Fibroblast of the conjunctiva (primary cell): ENCODE measurements at regions not wholly inside any gene's neighbourhood (a gene's known extent, or its start where the extent isn't known, plus 50 kb on each side); places are given as distances from the start of the nearest gene placed in this dataset.
"Not testable (repeated sequence)": the region's sequence is repeated elsewhere in the genome, so short reads cannot be mapped to it uniquely, and the experiment has no call there.

ENCODE experiments used
- DNase-seq: peaks from one replicate; pipeline ENCODE4 v3.0.0-alpha.2; 2010; ENCODE audit warnings: low read depth

DNA sequence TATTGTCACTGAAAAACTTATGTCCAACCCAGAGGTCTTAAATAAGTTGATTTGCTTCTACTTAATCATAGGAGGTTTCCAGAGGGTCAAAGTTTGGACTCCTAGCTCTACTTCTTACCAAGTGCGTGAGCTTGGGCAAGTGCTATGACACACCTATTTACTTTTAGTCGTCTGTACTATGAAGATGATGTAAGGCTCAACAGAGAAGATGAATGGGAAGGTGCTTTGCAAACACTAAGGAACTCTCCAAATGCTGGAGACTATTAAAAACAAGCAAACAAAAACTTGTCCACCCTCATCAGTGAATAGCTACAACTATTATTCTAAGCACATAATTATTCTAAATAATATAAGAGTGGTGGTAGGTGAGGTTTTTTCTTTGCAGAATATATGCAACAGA lies 232.3 kb upstream of the USP24 start:
- no peak for DNase-seq

- no peak for DNase-seq
Observed at GRCh38 chr1:55446351-55446750, 231.2 kb upstream of the USP24 start.

- DNase-seq: no peak
Observed at GRCh38 chr1:55445416-55445815, 230.3 kb upstream of the USP24 start.

DNA sequence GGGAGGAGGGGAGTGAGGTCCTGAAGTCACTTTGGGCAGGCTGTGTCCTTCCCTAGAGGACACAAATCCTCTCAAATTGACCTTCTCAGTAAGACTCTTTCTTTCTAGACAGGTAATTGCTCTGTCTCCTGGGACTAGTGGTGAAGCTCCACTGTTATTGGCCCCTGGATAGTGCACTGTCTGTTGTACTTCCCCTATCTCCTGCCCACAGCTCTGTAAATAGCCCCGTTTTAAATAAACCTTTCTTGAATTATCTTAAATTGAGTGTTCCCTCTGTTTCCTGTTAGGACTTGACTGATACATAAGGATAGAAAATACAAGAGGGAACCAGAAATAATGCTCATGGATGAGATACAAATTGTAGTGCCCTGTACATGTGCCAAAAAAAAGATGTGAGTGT lies 229.5 kb upstream of the USP24 start:
- no peak for DNase-seq

DNA sequence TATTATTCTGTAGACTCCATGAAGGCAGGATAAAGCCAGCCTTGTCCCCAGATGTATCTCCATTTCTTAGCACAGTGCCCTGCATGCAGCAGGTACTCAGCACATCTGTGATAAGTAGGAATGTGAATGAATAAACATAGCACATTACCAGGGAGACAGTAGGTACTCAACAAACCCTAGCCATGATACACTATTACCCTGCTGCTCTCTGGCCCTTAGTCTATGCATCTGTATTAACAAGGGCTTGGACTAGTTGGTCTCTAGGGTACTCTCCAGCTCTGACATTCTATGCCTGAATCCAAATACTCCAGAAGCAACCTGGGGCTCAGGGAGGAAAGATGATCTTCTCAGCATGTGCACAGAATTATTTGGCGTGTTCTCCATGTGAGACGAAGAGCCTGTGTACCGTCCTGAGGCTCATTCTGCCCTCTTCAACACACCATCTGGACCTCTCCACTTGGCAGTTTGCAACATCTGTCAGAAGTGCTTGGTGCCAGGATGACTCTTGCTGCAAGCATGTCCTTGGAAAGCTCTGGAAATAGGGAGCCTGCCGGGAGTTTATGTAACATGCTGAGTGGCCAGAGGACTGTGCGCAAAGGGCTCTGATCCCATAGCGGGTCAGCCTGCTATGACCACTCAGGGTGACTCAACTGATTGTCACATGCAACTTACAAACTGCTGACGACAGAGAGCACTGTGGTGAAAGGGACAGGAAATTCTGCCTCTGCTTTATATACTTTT lies 228.2 kb upstream of the USP24 start:
- DNase-seq: peak; percentile 99

GRCh38 chr1:55441489-55441888 lies 226.3 kb upstream of the USP24 start:
- no peak for DNase-seq

GRCh38 chr1:55437692-55438091 lies 222.5 kb upstream of the USP24 start:
- no peak for DNase-seq

- not testable (repeated sequence) for DNase-seq
Observed at GRCh38 chr1:55430720-55431119, 215.6 kb upstream of the USP24 start.

GRCh38 chr1:55430206-55430605 lies 215.0 kb upstream of the USP24 start:
- not testable (repeated sequence) for DNase-seq

DNA sequence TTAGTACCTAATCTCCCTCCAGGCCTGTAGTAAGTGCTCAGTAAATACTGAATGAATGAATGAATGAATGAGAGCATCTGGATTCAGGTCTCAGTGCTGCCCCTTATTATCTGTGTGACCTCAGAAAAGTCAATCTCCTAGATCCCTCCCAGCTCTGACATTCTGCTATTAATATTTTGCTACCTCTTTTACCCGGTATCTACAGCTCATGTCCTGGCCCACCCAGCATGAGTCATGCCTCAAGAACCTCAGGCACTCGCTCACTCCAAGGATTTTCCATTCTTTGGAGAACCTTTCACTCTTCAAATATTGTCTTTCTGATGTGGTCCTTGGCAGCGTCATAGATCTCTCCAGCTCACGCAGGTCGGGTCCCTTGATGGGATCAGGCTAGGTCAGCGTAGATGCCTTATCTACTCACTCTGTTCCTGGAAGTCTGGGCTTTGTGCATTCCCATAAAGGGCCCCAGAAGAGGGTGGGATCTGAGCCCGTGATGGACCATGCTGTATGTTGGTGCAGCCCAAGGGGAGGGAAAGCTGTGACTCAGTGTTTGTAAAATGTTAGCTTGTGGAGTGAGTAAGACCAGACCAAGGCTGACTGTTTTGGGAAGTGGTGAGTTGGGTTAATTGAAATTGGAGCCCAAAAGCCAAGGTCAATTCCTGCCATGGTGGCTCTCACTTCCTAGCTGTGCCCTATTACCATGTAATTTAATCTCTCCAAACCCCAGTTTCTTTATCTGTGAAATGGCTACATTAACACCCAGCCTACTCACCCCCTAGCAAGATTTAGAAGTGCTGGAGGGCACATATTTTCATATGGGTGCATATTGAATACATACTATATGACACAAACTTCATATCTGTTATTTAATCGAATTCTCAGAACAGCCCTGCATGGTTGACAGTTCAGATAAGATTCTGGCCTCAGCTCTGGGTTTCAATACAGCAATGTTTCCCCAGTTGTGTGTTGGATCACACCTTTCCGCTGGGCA lies 214.1 kb upstream of the USP24 start:
- peak; percentile 82 for DNase-seq

DNA sequence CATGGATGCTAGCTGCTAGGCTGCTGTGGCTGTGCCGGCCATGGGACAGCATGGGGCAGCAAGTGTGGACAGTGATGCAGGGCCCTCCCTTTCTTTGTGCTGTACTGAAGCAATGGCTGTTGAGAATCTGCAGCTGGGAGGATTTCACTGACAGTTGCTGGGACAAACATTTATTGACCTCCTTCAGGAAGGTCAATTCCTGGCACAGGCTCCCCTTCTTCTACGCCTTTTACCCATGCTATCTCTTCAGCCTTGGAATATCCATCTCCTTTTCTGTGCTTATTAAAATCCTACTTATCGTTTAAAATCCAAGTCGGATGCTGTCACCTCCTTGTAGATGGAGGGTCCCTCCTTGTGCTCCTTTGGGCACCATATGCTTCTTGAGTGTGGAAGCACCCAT lies 213.1 kb upstream of the USP24 start:
- DNase-seq: no peak

DNA sequence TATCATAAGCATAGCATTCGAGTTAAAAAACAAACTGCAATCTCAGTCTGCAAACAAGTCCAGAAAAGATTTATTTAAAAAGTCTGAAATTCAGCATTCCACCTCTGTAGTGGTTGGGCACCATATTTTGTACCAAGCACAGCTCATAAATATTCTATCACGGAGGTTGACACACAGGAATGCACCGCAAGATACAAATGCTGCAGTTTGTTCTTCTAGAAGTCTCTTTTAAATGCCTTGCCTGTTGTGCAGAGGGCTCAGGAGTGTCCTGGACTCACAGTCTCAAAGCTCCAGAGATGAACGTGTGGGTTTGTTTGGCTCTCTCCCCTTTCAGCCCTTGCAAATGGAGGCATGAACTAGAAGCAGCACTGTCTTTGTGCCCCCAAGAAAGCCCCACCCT lies 212.4 kb upstream of the USP24 start:
- DNase-seq: no peak

- no peak for DNase-seq
Observed at GRCh38 chr1:55426619-55427018, 211.5 kb upstream of the USP24 start.

- no peak for DNase-seq
Observed at GRCh38 chr1:55426156-55426555, 211.0 kb upstream of the USP24 start.

- no peak for DNase-seq
Observed at GRCh38 chr1:55425310-55425930, 210.3 kb upstream of the USP24 start.

- DNase-seq: no peak
Observed at GRCh38 chr1:55423376-55423775, 208.2 kb upstream of the USP24 start.

GRCh38 chr1:55420929-55421716 lies 206.0 kb upstream of the USP24 start:
- no peak for DNase-seq

GRCh38 chr1:55420026-55420425 lies 204.9 kb upstream of the USP24 start:
- no peak for DNase-seq

DNA sequence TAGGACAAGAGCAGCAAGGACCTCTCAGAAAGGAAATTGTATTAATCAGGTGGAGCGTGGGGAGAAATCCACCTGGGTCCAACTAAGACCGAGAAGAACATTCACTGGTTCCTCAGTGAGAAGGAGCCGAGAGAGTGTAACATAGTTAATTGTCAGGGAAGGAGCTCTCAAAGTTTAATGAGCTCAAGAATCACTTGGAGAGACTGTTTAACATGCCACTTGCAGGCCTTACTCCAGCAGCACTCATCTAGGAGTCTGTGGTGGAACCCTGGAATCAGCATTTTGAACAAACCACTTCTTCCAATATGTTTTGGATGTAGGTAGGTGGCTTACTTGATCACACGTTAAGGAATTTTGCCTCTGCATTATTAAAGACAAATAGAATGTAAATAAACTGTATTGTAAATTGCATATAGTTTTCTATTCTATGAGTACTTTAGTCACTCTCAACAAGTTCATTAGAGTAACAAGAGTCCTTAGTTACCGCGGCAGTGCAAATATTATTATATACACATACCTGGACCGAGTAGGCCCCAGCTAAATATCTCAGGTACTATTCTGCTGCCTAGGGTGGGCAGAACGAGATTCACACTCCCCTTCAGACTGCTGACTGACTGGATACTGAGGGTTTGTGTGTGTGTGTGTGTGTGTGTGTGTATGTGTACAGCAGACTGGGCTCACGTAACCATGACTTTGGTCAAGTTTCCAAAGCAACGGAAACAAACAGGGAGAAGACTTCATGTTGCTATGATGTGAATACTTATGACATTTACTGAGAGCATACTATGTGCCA lies 203.2 kb upstream of the USP24 start:
- no peak for DNase-seq

DNA sequence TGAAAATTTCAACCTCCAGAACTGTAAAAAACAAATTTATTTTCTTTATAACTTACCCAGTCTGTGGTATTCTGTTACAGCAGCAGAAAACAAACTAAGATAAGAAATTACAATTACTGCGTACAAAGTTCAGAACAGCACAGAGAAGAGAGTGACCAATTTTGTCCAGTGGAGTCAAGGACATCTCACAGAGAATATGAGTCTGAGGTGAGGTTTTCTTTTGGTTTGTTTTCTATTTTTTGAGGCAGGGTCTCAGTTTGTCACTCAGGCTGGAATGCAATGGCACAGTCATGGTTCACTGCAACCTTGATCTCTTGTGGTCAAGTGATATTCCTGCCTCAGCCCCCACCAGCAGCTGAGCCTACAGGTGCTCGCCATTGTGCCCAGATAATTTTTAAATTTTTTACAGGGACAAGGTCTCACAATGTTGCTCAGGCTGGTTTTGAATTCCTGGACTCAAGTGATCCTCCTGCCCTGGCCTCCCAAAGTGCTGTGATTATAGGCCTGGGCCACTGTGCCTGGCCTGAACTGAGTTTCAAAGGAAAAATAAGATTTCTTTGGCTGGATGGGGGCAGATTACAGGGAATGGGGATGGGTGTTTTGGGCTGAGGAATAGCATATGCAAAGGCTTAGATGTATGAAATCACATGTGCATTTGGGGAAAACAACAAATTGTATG lies 201.1 kb upstream of the USP24 start:
- DNase-seq: no peak

- no peak for DNase-seq
Observed at GRCh38 chr1:55413286-55413685, 198.1 kb upstream of the USP24 start.
